ENCODE measurements at regions not wholly inside any gene's neighbourhood (a gene's known extent, or its start where the extent isn't known, plus 50 kb on each side); places are given as distances from the start of the nearest gene placed in this dataset.

GRCh38 chr9:73780916-73781315 is 629.3 kb downstream of the ANXA1 start:
- Mint-ChIP-seq H3K9me3 (no peaks in the 10 kb centered on the region), H3K27me3 (no peaks in the 10 kb centered on the region), H3K36me3 (ENCODE audit: low read depth) (no peaks in the 10 kb centered on the region), H3K4me3 (no peak overlapping the region), H3K27ac (no peak overlapping the region), H3K4me1 (no peaks in the 10 kb centered on the region)
- intact Hi-C loops (cut with micrococcal nuclease) = no loop called here
- DNase-seq = no peak

- H3K4me1 Mint-ChIP-seq = no peaks in the 10 kb centered on the region
- H3K27ac Mint-ChIP-seq = no peak overlapping the region
- DNase-seq = no peak
- H3K9me3 Mint-ChIP-seq = no peaks in the 10 kb centered on the region
- no peaks in the 10 kb centered on the region for H3K27me3 Mint-ChIP-seq
- intact Hi-C loops (cut with micrococcal nuclease) = no loop called here
- no peak overlapping the region for H3K4me3 Mint-ChIP-seq
- H3K36me3 Mint-ChIP-seq (ENCODE audit: low read depth) = no peaks in the 10 kb centered on the region
These were observed 630.5 kb downstream of the ANXA1 start for GRCh38 chr9:73782166-73782565.

- H3K9me3 Mint-ChIP-seq = no peaks in the 10 kb centered on the region
- no peaks in the 10 kb centered on the region for H3K4me1 Mint-ChIP-seq
- H3K27ac Mint-ChIP-seq = no peak overlapping the region
- no peak overlapping the region for H3K4me3 Mint-ChIP-seq
- no peak for DNase-seq
- intact Hi-C loops (cut with micrococcal nuclease) = no loop called here
- no peaks in the 10 kb centered on the region for H3K36me3 Mint-ChIP-seq (ENCODE audit: low read depth)
- H3K27me3 Mint-ChIP-seq = no peaks in the 10 kb centered on the region
These were observed 647.8 kb downstream of the ANXA1 start for GRCh38 chr9:73799446-73799845.

- Mint-ChIP-seq H3K27me3 (no peaks in the 10 kb centered on the region), H3K4me1 (no peaks in the 10 kb centered on the region), H3K4me3 (no peak overlapping the region), H3K27ac (no peak overlapping the region), H3K9me3 (no peaks in the 10 kb centered on the region), H3K36me3 (ENCODE audit: low read depth) (no peaks in the 10 kb centered on the region)
- DNase-seq = no peak
- intact Hi-C loops (cut with micrococcal nuclease) = no loop called here
These were observed 653.4 kb downstream of the ANXA1 start for GRCh38 chr9:73805111-73805510.

- Mint-ChIP-seq H3K27ac (no peak overlapping the region), H3K36me3 (ENCODE audit: low read depth) (no peaks in the 10 kb centered on the region), H3K4me1 (no peaks in the 10 kb centered on the region), H3K27me3 (no peaks in the 10 kb centered on the region), H3K4me3 (no peak overlapping the region), H3K9me3 (no peaks in the 10 kb centered on the region)
- intact Hi-C loops (cut with micrococcal nuclease) = no loop called here
- no peak for DNase-seq
These were observed 654.3 kb downstream of the ANXA1 start for GRCh38 chr9:73805853-73806458.

DNA sequence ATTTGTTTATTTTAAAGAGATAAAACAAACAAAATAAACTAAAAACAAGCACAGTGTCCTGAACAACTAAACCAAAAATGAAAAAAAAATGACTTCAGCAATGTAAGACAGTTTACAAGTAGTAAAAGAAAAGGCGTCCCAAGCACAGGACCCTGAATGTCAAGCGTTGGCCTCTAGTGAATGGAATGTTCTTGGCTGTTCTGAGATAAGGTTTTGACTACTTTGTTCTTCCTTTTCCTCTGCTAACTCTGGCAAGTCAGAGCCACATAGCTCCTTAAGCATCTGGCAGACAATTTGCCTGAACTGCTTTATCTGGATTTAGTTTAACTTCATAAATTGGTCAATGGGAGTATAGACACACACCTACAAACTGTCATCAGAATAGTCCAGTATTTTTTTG is 655.2 kb downstream of the ANXA1 start:
- Mint-ChIP-seq H3K9me3 (no peaks in the 10 kb centered on the region), H3K4me1 (no peaks in the 10 kb centered on the region), H3K4me3 (no peak overlapping the region), H3K27me3 (no peaks in the 10 kb centered on the region), H3K36me3 (ENCODE audit: low read depth) (no peaks in the 10 kb centered on the region), H3K27ac (no peak overlapping the region)
- intact Hi-C loops (cut with micrococcal nuclease) = no loop called here
- no peak for DNase-seq

- no peaks in the 10 kb centered on the region for H3K36me3 Mint-ChIP-seq (ENCODE audit: low read depth)
These were observed 656.3 kb downstream of the ANXA1 start for GRCh38 chr9:73807952-73808351.

DNA sequence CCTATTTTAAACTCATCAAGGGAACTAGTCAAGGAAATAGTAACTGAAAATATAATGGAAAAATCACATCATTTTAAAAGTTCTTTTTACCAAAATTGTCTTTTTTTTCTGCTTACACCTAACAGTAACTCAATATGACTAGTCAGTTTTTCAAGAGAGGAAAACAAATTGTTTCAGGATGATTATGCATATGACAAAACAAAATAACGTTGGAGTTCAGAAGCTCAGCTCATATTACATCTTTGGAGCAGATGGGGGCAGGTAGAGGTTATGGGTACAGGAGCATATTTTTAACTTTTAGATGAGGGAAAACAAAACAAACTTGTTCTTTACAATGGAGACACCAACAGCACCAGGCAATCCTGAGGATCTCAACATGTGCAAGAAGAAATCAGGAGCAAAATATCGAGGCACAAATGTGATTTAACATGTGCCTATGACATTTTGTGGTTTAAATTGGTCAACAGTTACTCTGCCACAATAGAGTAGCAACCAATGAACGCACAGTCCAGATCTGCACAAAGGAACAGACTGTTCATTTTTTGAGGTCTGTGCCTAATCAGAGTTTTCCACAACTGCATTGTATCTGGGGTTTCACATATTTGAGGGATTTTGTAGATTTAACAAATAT is 659.0 kb downstream of the ANXA1 start:
- Mint-ChIP-seq H3K4me1 (no peaks in the 10 kb centered on the region), H3K27me3 (no peaks in the 10 kb centered on the region), H3K9me3 (no peaks in the 10 kb centered on the region), H3K27ac (no peak overlapping the region), H3K36me3 (ENCODE audit: low read depth) (no peaks in the 10 kb centered on the region), H3K4me3 (no peak overlapping the region)
- intact Hi-C loops (cut with micrococcal nuclease) = no loop called here
- DNase-seq = no peak

More at GRCh38 chr9:73807952-73808351, 656.3 kb downstream of the ANXA1 start:
- Mint-ChIP-seq H3K4me3 (no peak overlapping the region), H3K9me3 (no peaks in the 10 kb centered on the region), H3K4me1 (no peaks in the 10 kb centered on the region), H3K27ac (no peak overlapping the region), H3K27me3 (no peaks in the 10 kb centered on the region)
- intact Hi-C loops (cut with micrococcal nuclease) = no loop called here
- no peak for DNase-seq

GRCh38 chr9:73813546-73813945 is 661.9 kb downstream of the ANXA1 start:
- no peak for DNase-seq
- Mint-ChIP-seq H3K27ac (no peak overlapping the region), H3K4me1 (no peaks in the 10 kb centered on the region), H3K36me3 (ENCODE audit: low read depth) (no peaks in the 10 kb centered on the region), H3K27me3 (no peaks in the 10 kb centered on the region), H3K9me3 (no peaks in the 10 kb centered on the region), H3K4me3 (no peak overlapping the region)
- intact Hi-C loops (cut with micrococcal nuclease) = no loop called here

GRCh38 chr9:73816905-73817304 is 665.2 kb downstream of the ANXA1 start:
- Mint-ChIP-seq H3K4me1 (no peaks in the 10 kb centered on the region), H3K36me3 (ENCODE audit: low read depth) (no peaks in the 10 kb centered on the region), H3K27me3 (no peaks in the 10 kb centered on the region), H3K4me3 (no peak overlapping the region), H3K9me3 (no peaks in the 10 kb centered on the region), H3K27ac (no peak overlapping the region)
- no peak for DNase-seq
- intact Hi-C loops (cut with micrococcal nuclease) = no loop called here

GRCh38 chr9:73824671-73825070 is 672.5 kb upstream of the RORB start:
- intact Hi-C loops (cut with micrococcal nuclease) = loop anchor here (10.0 kb wide), 1 partner anchor 70 kb away; no protein-coding TSS in a partner anchor
- no peak for DNase-seq
- no peaks in the 10 kb centered on the region for H3K4me1 Mint-ChIP-seq
- H3K27me3 Mint-ChIP-seq = no peaks in the 10 kb centered on the region
- no peaks in the 10 kb centered on the region for H3K36me3 Mint-ChIP-seq (ENCODE audit: low read depth)
- no peak overlapping the region for H3K4me3 Mint-ChIP-seq
- no peak overlapping the region for H3K27ac Mint-ChIP-seq
- H3K9me3 Mint-ChIP-seq = no peaks in the 10 kb centered on the region

- Mint-ChIP-seq H3K9me3 (no peaks in the 10 kb centered on the region), H3K4me3 (no peak overlapping the region), H3K27ac (no peak overlapping the region), H3K36me3 (ENCODE audit: low read depth) (no peaks in the 10 kb centered on the region), H3K4me1 (no peaks in the 10 kb centered on the region), H3K27me3 (no peaks in the 10 kb centered on the region)
- intact Hi-C loops (cut with micrococcal nuclease) = no loop called here
- DNase-seq = no peak
These were observed 658.3 kb upstream of the RORB start for GRCh38 chr9:73838871-73839270.

- Mint-ChIP-seq H3K27me3 (no peaks in the 10 kb centered on the region), H3K4me1 (no peaks in the 10 kb centered on the region), H3K4me3 (no peak overlapping the region), H3K36me3 (ENCODE audit: low read depth) (no peaks in the 10 kb centered on the region), H3K27ac (no peak overlapping the region), H3K9me3 (no peaks in the 10 kb centered on the region)
- intact Hi-C loops (cut with micrococcal nuclease) = no loop called here
- DNase-seq = no peak
These were observed 657.7 kb upstream of the RORB start for GRCh38 chr9:73839471-73839870.

DNA sequence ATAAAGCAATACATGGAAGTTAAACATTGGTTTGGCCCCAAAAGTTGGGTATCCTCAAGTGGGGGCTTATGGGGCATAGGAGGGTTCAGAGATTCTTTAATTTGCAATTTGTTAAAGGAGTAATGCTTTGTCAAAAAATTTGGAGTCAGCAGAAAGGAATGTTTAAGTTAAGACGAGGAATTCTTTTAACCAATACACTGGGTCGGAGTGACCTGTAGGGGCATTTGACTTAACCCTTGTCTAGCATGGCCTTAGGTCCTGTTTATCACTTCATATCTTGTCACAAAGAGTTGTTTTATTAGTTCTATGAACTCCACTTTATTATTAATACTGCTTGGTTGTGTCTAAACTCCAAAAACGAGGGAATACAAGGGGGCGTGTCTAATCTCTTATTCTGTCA is 656.1 kb upstream of the RORB start:
- no peak overlapping the region for H3K27ac Mint-ChIP-seq
- intact Hi-C loops (cut with micrococcal nuclease) = no loop called here
- no peak overlapping the region for H3K4me3 Mint-ChIP-seq
- H3K27me3 Mint-ChIP-seq = no peaks in the 10 kb centered on the region
- no peaks in the 10 kb centered on the region for H3K9me3 Mint-ChIP-seq
- DNase-seq = no peak
- no peaks in the 10 kb centered on the region for H3K4me1 Mint-ChIP-seq
- no peaks in the 10 kb centered on the region for H3K36me3 Mint-ChIP-seq (ENCODE audit: low read depth)

- H3K4me1 Mint-ChIP-seq = no peaks in the 10 kb centered on the region
These were observed 653.0 kb upstream of the RORB start for GRCh38 chr9:73844135-73844534.

More at GRCh38 chr9:73844135-73844534, 653.0 kb upstream of the RORB start:
- H3K36me3 Mint-ChIP-seq (ENCODE audit: low read depth) = no peaks in the 10 kb centered on the region
- no peak overlapping the region for H3K27ac Mint-ChIP-seq
- H3K27me3 Mint-ChIP-seq = no peaks in the 10 kb centered on the region
- no peak overlapping the region for H3K4me3 Mint-ChIP-seq
- H3K9me3 Mint-ChIP-seq = no peaks in the 10 kb centered on the region
- DNase-seq = no peak
- intact Hi-C loops (cut with micrococcal nuclease) = no loop called here

Measured in activated CD4-positive, alpha-beta T cell treated with anti-CD3 and anti-CD28 coated beads, Interleukin-2, amount 10 ng/mL, durations not matched to agents 24 days and 14 days (primary cell).